GM12878 (cell line): ENCODE measurements at regions not wholly inside any gene's neighbourhood (a gene's known extent, or its start where the extent isn't known, plus 50 kb on each side); places are given as distances from the start of the nearest gene placed in this dataset.
"Not testable (repeated sequence)": the region's sequence is repeated elsewhere in the genome, so short reads cannot be mapped to it uniquely, and the experiment has no call there.

Experiments
- BRCA1 ChIP-seq: IDR thresholded peaks from 2 replicates; pipeline ENCODE4 v1.6.1; 2011; ENCODE audit warnings: low read depth, low read length, improper control_type of control experiment
- EZH2 ChIP-seq: IDR thresholded peaks from 2 replicates; pipeline ENCODE4 v1.6.1; 2012; ENCODE audit warnings: low read depth, mild to moderate bottlenecking, control low read depth, inconsistent platforms, low read length, borderline replicate concordance; ENCODE audit not compliant: control insufficient read depth
- HDAC6 ChIP-seq: fragments of 200-600 bp; sonication (generic); IDR thresholded peaks from one replicate; pipeline ENCODE4 v1.8.0; 2017; ENCODE audit warnings: antibody characterized with exemption; ENCODE audit not compliant: unreplicated experiment
- JUND ChIP-seq: IDR thresholded peaks from 2 replicates; pipeline ENCODE4 v1.6.1; 2012; ENCODE audit warnings: low read depth, mild to moderate bottlenecking, low read length, improper control_type of control experiment, moderate library complexity
- KAT2A ChIP-seq: conservative IDR thresholded peaks from 2 replicates; pipeline ENCODE4 v1.6.1; 2011; ENCODE audit warnings: low read depth, low read length; ENCODE audit not compliant: control insufficient read depth
- POLR2A ChIP-seq: IDR thresholded peaks from 2 replicates; pipeline ENCODE4 v1.6.1; 2011; ENCODE audit warnings: low read depth, mild to moderate bottlenecking, low read length
- RBBP5 ChIP-seq: fragments of 200-600 bp; sonication (generic); conservative IDR thresholded peaks from 2 replicates; pipeline ENCODE4 v1.6.1; 2016
- RCOR1 ChIP-seq: conservative IDR thresholded peaks from 2 replicates; pipeline ENCODE4 v1.6.1; 2012; ENCODE audit warnings: low read depth, low read length, improper control_type of control experiment
- SMAD1 ChIP-seq: fragments of 450-650 bp; IDR thresholded peaks from 2 replicates; pipeline ENCODE4 v1.6.1; 2018; ENCODE audit warnings: mild to moderate bottlenecking, low read depth; ENCODE audit not compliant: partially characterized antibody
- SMARCA5 ChIP-seq: fragments of 450-650 bp; IDR thresholded peaks from 2 replicates; pipeline ENCODE4 v1.6.1; 2017; ENCODE audit warnings: mild to moderate bottlenecking
- SMC3 ChIP-seq: IDR thresholded peaks from 2 replicates; pipeline ENCODE4 v1.6.1; 2011; ENCODE audit warnings: low read length, improper control_type of control experiment, borderline replicate concordance
- TAF1 ChIP-seq: IDR thresholded peaks from 2 replicates; pipeline ENCODE4 v1.6.1; 2011; ENCODE audit warnings: mild to moderate bottlenecking, low read depth, low read length, borderline replicate concordance
- TARDBP ChIP-seq: IDR thresholded peaks from 2 replicates; pipeline ENCODE4 v1.6.1; 2016; ENCODE audit warnings: borderline replicate concordance
- TF ChIP-seq, protein P1 (sequence below), 3 experiments: IDR thresholded peaks in 2 of 3; conservative IDR thresholded peaks in 1 of 3; 2 replicates each; pipeline ENCODE4 v1.5.1; 2011; ENCODE audit warnings: low read depth in 3 of 3, low read length in 3 of 3, mild to moderate bottlenecking in 3 of 3, control low read depth in 2 of 3, moderate library complexity in 2 of 3, inconsistent platforms in 1 of 3, mixed read lengths in 1 of 3; ENCODE audit not compliant: control insufficient read depth in 2 of 3, insufficient read depth in 1 of 3; ENCODE audit errors: extremely low read depth in 1 of 3

DNA sequence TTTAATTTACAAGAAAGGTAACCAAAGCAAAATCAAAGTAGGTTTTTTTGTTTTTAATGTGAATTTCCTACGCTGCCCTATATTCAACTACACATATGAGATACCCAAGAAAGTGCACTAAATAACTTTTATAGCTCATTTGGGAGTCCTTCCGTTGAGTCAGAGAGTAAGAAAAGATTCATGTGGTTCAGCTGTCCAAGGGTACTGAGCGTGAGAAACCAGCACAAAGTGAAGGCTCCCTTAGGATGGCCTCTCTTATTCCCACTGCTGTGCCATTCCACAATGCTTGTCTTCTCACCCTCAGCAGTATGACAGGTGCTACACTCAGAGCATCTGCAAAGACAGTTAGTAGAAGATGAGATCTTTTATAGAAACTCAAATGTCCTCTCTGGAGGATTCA is 85.8 kb upstream of the POMZP3 start:
- TF ChIP-seq HDAC6, JUND, POLR2A, KAT2A, EZH2, RCOR1, TAF1, TARDBP, SMC3, BRCA1, RBBP5, SMARCA5, SMAD1: not testable (repeated sequence)
- TF ChIP-seq, protein P1, sequence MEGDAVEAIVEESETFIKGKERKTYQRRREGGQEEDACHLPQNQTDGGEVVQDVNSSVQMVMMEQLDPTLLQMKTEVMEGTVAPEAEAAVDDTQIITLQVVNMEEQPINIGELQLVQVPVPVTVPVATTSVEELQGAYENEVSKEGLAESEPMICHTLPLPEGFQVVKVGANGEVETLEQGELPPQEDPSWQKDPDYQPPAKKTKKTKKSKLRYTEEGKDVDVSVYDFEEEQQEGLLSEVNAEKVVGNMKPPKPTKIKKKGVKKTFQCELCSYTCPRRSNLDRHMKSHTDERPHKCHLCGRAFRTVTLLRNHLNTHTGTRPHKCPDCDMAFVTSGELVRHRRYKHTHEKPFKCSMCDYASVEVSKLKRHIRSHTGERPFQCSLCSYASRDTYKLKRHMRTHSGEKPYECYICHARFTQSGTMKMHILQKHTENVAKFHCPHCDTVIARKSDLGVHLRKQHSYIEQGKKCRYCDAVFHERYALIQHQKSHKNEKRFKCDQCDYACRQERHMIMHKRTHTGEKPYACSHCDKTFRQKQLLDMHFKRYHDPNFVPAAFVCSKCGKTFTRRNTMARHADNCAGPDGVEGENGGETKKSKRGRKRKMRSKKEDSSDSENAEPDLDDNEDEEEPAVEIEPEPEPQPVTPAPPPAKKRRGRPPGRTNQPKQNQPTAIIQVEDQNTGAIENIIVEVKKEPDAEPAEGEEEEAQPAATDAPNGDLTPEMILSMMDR (IDR thresholded peaks at IDR 0.05 in 2 of 3, conservative IDR thresholded peaks at IDR 0.05 in 1 of 3; ENCODE audit: control insufficient read depth in 2 of 3, extremely low read depth in 1 of 3, insufficient read depth in 1 of 3, low read depth in 3 of 3, low read length in 3 of 3), result not testable (repeated sequence)
